ENCODE measurements at regions not wholly inside any gene's neighbourhood (a gene's known extent, or its start where the extent isn't known, plus 50 kb on each side); places are given as distances from the start of the nearest gene placed in this dataset.

DNA sequence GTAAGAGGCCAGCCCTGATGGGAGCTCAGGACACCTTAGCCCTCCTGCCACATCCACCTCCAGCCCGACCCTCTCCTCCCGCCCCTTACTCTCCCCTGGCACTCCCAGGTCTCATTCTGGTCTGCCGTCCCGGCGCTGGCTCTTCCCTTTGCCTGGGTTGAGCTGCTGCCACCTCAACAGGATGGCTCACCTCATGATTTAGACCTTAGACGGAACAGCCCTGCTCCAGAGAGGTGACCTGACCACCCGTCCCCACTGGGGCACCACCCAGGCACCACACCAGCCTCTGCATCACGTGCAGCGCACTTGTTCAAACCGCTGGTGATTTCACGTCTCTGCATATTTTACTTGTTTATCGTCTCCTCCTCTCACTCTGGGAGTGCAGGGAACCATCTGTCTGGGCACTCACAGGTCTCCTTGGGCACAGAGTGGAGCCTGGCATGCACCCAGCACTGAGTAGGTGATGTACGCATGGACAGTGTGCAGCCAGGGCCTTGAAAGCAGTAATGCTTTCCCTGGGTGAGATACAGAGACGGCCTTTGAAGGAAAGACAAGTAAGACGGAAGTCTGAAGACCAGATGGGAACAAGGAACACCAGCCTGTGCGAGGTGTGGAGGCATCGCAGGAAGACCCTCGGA lies 183.1 kb downstream of the KATNAL1 start:
- POLR2A ChIA-PET: no interaction called here
- H3K4me1 ChIP-seq (ENCODE audit: control insufficient read depth, extremely low read depth, insufficient read depth, low read length): no peaks in the 10 kb centered on the region
- FAIRE-seq: no peak
- TF ChIP-seq MAX (IDR thresholded peaks at IDR 0.05; ENCODE audit: insufficient read depth, insufficient read length) (no peak), GATA2 (IDR thresholded peaks at IDR 0.05; ENCODE audit: insufficient read depth, insufficient read length, low read depth, low read length) (no peak), JUN (IDR thresholded peaks at IDR 0.05; ENCODE audit: borderline replicate concordance, insufficient read depth, insufficient read length, low read depth) (no peak), MYC (IDR thresholded peaks at IDR 0.05; ENCODE audit: low read depth, low read length) (no peak), POLR2AphosphoS5 (IDR thresholded peaks at IDR 0.05; ENCODE audit: insufficient read depth, low read depth, low read length) (no peak), FOS (IDR thresholded peaks at IDR 0.05; ENCODE audit: borderline replicate concordance, insufficient read depth, low read length) (no peak), EZH2 (IDR thresholded peaks at IDR 0.05; ENCODE audit: borderline replicate concordance, low read depth, low read length, severe bottlenecking) (no peak), POLR2A (IDR thresholded peaks at IDR 0.05; ENCODE audit: low read depth, low read length) (no peak)
- TF ChIP-seq, protein P1, sequence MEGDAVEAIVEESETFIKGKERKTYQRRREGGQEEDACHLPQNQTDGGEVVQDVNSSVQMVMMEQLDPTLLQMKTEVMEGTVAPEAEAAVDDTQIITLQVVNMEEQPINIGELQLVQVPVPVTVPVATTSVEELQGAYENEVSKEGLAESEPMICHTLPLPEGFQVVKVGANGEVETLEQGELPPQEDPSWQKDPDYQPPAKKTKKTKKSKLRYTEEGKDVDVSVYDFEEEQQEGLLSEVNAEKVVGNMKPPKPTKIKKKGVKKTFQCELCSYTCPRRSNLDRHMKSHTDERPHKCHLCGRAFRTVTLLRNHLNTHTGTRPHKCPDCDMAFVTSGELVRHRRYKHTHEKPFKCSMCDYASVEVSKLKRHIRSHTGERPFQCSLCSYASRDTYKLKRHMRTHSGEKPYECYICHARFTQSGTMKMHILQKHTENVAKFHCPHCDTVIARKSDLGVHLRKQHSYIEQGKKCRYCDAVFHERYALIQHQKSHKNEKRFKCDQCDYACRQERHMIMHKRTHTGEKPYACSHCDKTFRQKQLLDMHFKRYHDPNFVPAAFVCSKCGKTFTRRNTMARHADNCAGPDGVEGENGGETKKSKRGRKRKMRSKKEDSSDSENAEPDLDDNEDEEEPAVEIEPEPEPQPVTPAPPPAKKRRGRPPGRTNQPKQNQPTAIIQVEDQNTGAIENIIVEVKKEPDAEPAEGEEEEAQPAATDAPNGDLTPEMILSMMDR (IDR thresholded peaks at IDR 0.05; ENCODE audit: extremely low read depth in 1 of 2, insufficient read depth in 1 of 2, low read depth in 1 of 2, low read length in 2 of 2): no peak
- CTCF ChIA-PET: interaction anchor here (1.4 to 4.3 kb wide), 3 partner anchors 8 to 11 kb away, joined by 3 to 42 read pairs (median 9); no protein-coding TSS in a partner anchor
- H3K27ac ChIP-seq (ENCODE audit: insufficient read depth, low read depth, low read length): no peak overlapping the region
- no peak overlapping the region for H3K4me3 ChIP-seq (replicated peaks in 1 of 3; ENCODE audit: insufficient read depth in 1 of 3, low read depth in 1 of 3, low read length in 3 of 3)
- no peaks in the 10 kb centered on the region for H3K9me3 ChIP-seq (replicated peaks; ENCODE audit: control insufficient read depth, insufficient read depth, low read length)
- H3K9ac ChIP-seq (replicated peaks; ENCODE audit: extremely low read depth, insufficient read depth, low read length): no peak overlapping the region
- no peak for DNase-seq (ENCODE audit: low read depth, low spot score)
- H4K20me1 ChIP-seq (replicated peaks; ENCODE audit: control insufficient read depth, extremely low read depth, insufficient read depth, low read length): no peaks in the 10 kb centered on the region
- H3K9me1 ChIP-seq (replicated peaks; ENCODE audit: control insufficient read depth, extremely low read depth, insufficient read depth, low read length): no peaks in the 10 kb centered on the region
- BruUV-seq (replicated peaks): no TSS peak
- H3K27me3 ChIP-seq (ENCODE audit: control insufficient read depth in 2 of 2, insufficient read depth in 2 of 2, low read length in 2 of 2): peaks cover 16 to 28% of the 10 kb centered on the region in 2 experiments
- dilution Hi-C loops (cut with MboI; ENCODE audit: extremely low pct_ligation_motif_present, low sequenced_read_pairs) (no loop called here), intact Hi-C loops (cut with micrococcal nuclease) (no loop called here)
- no peaks in the 10 kb centered on the region for H3K79me2 ChIP-seq (ENCODE audit: control insufficient read depth, insufficient read depth, low read length)
- H3K36me3 ChIP-seq (ENCODE audit: control insufficient read depth in 2 of 2, extremely low read depth in 1 of 2, insufficient read depth in 2 of 2, low read length in 2 of 2): no peaks in the 10 kb centered on the region
- no peak overlapping the region for H3K4me2 ChIP-seq (ENCODE audit: insufficient read depth, low read length)
- H2AFZ ChIP-seq (ENCODE audit: low read depth, low read length): no peak overlapping the region
